NCI-H82 (cell line): ENCODE measurements at regions not wholly inside any gene's neighbourhood (a gene's known extent, or its start where the extent isn't known, plus 50 kb on each side); places are given as distances from the start of the nearest gene placed in this dataset.

Source experiments
- DNase-seq: peaks from one replicate; lab custom pipeline; 2025; lab: John Stamatoyannopoulos, UW

DNA sequence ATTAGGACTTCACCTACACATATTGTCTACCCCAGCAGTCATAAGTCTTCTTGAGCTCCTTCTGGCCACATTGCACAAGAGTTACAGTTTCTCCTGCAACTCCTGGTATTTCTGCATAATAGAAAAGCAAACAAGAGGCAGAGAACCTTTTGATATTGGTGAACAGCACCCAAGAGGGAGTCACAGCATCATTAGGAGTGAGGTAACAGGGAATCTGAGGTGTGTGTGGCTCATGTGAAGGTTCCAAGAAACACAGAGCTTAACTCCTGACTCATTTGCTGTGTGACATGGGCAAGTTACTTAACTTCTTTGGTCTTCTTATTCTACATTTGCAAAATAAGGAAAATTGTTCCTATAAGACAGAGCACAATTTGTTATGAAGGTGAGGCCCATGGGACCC is 374.6 kb downstream of the INSC start:
- DNase-seq = no peak

DNA sequence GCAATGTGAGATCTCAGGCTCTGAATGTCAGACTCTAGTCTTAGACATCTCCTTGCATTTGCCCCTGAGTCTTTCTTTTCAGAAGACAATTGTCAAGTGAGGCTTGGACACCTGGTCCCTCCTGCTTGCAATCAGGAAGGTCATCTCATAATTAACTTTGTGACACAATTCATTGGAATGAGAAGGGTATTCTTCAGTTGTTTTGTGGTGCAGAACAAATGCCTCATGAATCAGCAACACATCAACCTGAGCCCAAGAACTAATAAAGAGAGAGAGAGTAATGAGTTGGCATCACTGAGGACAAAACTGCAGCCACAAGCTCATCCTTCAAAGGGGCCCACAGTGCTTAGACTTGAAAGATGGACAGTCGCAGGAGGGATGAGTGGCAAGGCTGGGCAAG is 375.8 kb downstream of the INSC start:
- DNase-seq = no peak

DNA sequence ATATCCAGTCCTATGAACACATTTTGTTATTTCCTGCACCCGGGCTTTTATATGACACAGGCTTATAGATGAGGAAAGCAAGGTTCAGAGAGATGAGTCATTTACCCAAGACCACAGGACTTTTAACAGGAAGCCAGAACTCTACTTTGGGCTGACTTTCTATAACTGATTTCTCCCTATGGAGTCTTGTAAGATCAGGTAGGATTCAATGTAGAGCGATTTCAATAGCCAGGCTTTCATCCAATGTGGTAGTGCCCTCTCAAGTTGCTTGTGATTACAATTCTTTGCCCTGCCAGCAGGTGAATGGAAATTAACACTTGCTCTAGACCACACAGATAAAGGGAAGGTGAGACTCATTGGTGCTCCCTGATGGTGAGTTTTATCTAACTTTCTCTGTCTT is 378.3 kb downstream of the INSC start:
- DNase-seq = no peak

DNA sequence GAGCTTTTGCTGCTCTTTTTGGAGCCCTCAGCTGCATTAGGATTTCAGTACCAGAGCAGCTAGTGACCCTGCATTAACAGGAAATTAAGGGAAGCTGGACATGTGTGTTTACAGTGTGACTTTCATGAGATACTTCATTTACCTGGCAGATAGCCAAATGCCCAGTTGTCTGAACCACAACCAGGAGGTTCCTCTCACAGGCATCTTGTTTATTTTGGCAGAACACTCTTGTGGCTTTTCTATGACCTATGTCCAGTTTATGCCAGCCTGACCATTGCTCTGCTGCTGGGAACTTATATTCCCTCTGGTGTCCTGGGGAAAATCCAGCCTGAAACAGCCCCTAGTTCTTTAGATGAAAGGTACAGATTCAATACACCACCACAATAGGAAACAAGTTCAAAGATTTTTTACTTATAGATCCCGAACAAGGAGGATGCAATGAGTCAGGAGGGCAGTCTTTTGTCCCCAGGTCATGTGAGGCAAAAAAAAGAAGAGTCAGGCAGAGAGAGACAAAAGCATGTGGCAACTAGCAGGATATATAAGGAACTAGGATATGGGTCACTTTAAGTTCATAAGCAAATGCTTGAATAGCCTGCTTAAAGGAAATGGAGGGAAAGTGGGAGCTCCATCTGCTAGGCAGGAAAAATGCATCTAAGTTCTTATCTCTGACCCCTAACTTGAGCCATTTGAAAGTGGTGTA is 379.3 kb downstream of the INSC start:
- DNase-seq = peak; percentile 13

DNA sequence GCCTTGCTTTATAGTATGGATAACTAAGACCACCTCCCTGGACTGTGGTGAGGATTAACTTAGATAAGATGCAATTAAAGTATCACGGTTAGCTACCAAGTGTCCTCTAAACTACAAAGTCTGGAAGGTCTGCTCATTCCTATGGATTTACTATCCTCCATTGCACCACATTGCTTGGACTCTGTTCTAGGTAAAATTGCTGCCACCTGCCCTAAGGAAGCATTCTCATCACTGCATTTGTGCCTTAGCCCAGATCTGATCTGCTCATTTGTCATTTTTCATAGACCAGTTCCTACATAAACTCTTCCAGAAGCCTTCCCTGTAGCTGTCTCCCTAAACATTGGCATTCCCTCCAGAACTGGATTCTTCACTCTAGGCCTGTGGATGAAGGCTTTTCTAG is 380.0 kb downstream of the INSC start:
- DNase-seq = peak; percentile 13

DNA sequence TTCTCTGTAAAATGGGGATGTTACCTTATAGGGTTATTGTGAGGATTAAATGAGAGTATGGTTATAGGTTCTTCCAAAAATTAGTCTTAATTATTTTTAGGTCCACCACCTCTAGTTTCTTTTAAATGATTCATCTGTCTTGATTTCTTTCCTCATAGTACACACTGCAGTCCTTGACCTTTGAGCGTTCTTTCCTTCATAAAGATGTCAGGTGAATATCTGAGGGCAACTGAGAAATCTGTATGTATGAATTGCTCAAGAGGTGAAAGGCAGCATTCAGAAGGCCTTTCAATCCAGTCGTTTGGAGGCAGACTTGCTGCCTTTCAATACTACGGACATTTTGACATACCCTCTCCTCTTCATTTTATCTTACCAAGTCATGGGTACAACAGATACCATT is 380.7 kb downstream of the INSC start:
- no peak for DNase-seq

DNA sequence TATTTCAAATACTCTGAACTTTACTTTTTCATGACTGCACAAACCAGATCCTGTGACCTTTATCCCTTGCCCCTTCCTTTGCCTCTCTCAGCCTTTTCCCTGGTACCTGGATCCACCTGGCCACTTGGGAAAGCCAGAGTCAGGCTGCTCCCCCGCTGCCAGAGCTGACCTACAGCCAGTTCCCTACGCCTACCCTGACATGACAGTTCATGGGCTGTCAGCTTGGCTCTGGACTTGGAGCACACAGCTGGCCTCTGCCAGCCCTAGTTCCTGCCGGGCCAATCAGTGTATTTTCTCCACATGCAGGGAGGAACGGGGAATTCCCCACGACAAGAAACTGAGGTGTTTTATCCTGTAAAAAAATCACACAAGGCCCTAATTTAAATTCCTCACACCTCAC is 382.6 kb downstream of the INSC start:
- DNase-seq = no peak

DNA sequence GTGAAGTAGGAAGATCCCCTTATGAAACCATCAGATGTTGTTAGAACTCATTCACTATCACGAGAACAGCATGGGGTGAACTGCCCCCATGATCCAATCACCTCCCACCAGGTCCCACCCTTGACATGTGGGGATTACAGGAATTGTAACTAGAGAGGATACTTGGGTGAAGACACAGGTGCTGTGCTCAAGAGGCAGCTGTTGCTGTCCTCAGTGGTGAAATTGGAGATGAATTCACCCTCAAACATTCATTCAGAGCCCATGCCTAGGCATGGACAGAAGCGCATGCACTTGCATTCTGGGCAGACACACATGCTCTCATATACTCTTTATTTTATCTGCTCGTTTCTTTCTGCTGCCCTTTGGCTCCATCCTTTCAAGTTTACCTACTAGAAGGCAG is 385.0 kb downstream of the INSC start:
- DNase-seq = peak; percentile 32

DNA sequence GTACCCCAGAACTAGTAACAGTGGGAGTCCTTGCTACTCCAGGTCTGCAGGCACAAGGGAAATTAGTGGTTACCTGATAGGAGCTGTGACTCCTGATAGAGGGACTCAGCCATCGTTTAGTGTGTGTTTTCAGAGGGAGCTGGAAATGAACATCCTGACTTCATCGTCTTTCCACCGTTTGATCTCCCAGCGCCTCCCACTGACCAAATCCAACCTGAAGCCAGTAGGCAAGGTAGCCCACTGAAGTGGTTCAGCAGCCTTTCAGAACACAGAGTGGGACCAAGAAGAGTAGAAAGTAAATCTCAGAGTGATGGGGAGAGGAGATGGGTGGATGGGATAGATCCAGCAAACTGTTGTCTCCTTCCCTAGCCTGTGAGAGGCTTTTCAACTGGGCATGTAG is 385.9 kb downstream of the INSC start:
- DNase-seq = no peak

DNA sequence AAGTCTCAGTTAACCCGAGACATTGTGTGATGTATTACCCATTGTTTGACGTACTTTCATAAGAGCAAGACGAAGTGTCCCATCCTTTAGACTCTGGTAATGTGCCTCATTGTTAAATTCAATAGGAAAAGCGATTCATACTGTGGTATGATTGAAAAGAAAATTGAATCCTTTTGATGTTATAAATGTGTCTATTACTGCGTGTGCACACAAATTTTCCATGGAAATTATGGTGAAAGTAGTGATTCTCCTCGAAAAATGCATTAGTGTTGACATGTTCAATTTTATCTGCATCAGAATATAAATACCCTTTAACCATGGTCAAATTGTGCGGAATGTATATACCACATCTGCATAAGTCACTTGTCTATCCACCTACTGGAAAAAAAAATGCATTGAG is 386.8 kb downstream of the INSC start:
- DNase-seq = no peak

DNA sequence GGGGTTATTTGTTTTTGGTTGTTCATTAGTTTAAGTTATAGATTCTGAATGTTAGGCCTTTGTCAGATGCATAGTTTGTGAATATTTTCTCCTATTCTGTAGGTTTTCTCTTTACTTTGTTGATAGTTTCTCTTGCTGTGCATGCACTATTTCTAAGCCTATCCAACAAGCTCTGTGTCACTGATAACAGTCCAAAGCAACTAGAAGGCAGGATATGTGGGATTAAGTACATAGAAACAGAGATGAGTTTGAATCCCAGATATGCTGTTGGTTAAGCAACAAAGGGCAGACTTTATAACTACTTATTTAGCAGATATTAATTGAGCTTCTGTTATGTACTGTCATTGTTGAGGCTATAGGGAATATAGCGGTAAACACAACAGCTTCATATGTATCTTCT is 390.4 kb downstream of the INSC start:
- DNase-seq = no peak

DNA sequence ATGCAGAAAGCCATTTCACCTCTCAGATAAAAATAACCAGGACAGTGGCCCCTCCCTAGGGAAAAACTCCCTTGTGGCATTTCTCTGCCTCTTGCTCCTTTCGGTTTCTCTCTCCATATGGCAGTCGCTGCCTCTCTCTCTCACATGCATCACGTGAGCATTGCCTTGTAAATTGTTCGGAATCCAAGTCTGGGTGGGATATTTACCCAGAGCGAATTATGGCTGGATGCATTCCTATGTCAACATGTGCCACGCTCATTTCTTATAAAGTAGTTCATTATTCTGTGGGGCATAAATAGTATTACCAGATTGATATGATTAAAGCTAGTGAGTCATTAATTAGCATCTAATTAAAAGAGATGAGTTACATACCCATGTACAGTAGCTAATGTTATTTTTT is 392.9 kb downstream of the INSC start:
- DNase-seq = no peak

DNA sequence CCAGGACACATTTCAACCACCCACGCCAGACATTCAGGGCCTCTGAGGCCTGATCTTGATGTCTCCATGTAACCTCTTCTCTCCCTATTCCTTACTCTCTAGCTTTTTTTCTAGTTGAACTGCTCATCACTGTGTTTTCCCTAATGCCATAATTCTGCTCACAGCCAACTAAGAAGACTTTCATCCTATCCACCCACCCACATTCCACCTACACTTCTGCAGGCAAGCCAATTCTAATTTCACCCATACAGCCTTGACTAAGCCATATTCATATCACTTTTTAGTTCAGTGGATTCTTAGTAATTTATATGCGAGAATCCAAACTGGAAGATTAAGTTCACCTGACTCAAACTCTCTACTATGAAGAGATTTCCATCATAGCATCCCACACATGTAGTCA is 394.4 kb downstream of the INSC start:
- no peak for DNase-seq

DNA sequence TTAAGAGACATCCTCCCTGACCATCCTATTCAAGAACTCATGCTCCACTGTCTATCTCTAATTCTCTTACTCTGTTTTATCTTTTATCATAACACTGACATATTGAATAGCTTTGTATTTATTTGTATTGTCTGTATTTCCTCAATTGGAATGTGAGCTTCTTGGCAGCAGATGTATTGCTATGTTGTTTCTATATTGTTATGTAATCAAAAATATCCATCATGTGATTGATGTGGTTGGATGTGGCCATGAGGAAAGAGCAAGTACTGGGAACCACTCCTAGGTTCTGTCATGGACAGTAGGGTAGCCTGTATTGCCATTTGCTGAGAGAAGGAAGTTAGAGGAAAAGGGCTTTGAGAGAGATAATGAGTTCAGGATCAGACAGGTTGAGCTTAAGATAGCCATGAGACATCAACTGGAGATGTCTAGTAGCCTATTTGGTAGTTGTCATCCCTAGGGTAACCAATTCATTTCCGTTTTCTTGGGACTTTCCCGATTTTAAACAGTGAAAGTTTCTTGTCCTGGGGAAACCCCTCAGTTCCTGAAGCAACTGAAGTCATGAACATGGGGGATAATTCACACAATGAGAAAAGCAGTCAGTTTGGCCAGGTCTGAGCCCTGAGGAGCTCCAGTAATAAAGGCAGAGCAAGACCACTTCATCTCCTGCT is 404.5 kb downstream of the INSC start:
- no peak for DNase-seq

DNA sequence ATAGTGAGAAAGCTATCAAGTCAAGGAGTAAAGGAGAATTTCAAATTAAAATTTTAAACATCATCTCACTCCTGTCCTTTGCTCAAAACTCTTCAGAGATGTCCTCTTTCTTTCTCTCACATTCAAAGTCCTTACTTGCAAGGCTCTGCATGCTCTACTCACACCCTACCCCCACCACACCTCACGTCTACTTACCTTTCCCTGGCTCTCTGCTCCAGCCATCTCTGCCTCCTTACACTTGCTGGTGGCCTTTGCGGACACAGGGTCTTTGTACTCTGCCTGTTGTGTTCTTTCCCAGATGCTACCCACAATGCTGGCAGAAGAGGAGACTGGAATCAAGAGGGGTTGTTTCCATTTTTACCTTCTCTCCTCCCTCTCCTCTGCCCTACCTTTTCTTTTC is 405.2 kb downstream of the INSC start:
- no peak for DNase-seq

DNA sequence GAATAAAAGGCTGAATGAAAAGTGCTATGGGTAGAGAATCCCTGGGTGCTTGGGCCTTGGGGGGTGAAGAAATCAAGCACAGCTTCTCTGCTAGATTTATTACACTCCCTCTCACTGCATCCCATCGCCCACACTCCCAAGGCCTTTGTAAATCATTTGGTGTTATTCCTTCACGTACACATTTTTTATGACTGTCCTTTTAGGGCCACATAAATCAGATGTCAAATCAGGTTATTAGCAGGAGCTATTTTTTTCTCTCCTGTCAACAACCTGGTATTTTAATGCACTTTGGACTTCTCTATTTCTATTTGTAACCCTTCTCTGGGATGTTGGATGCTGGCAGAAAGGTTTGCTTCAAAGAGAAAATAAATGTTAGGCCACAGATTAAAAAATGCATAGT is 408.8 kb downstream of the INSC start:
- no peak for DNase-seq

DNA sequence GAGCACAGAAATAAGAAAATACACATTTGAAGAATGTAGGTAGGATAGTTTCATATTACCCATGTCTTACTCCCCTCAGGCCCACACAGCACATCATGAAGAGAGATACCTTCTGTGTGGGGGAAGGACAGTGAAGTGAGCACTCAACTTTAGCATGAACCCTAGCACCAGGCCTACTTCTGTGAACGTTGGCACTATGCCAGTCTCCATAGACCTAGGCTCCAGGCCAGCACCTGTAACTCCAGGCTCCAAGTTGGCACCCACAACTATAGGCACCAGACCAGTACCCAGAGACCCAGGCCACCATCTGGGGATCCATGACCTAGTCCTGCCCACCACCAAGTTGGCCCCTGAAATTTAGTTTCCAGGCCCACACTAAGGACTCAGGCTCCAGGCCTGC is 410.9 kb downstream of the INSC start:
- DNase-seq = no peak

DNA sequence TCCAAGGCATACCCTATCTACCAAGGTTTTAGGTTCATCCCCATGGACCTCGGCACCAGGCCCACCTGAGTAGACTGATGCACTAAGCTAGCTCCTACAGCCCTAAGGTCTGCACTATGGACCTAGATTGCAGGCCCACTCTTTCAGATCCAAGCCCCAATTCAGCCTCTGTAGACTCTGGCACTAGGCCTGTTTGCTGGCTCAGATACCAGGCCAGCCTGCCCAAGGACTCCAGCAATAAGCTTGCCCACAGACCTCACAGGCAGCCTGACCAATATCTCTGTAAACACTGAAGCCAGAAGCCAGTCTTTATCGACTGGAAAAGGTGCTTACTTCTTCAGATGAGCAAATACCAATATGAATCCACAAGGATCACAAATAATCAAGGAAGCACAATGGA is 411.3 kb downstream of the INSC start:
- DNase-seq = no peak

DNA sequence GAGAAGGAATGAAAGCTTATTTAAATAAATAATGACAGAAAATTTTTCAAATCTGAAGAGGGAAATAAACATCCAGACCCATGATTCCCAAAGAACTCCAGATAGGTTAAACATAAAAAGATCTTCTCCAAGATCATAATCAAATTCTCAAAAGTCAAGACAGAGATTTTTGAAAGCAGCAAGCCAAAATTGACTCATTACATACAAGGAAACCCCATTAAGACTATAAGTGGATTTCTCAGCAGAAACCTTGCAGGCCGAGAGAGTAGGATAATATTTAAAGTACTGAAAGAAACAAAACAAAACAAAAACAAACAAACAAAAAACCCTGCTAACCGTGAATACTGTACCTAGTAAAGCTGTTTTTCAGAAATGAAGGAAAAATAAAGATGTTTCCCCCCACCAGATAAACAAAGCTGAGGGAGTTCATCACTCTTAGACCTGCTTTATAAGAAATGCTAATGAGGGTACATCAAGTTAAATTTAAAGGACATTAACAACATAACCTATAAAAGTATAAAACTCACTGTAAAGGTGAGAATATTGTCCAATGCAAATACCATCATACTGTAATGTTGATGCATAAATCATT is 412.2 kb downstream of the INSC start:
- no peak for DNase-seq

DNA sequence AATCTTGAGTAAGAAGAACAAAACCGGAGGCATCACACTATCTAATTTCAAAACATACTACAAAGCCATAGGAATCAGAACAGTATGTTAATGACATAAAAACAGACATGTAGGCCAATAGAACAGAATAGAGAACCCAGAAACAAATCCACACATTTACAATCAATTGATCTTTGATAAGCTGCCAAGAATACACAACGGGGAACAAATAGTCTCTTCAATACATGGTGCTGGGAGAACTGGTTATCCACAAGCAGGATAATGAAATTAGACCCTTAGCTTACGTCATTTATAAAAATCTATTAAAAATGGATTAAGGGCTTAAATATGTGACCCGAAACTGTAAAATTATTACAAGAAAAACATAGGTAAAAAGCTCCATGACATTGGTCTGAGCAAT is 417.7 kb downstream of the INSC start:
- DNase-seq = no peak

DNA sequence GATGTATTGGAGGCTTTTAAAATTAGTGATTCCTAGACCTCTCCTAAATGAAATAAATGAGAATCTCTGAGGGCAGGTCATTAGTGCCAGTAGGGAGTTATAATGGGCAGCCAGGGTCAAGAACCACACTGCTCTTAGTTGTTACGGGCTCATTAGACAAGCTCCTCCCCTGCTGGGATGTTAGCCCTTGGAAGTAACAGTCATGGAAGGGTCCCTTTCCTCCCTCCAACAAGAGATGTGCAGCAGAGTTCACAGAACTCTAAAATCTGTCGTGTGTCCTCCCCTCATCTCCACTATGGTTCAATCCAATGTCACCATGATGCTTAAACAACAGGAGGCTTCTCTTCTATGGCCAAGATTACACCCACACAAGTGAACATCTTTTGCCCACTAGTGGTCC is 419.5 kb downstream of the INSC start:
- no peak for DNase-seq

DNA sequence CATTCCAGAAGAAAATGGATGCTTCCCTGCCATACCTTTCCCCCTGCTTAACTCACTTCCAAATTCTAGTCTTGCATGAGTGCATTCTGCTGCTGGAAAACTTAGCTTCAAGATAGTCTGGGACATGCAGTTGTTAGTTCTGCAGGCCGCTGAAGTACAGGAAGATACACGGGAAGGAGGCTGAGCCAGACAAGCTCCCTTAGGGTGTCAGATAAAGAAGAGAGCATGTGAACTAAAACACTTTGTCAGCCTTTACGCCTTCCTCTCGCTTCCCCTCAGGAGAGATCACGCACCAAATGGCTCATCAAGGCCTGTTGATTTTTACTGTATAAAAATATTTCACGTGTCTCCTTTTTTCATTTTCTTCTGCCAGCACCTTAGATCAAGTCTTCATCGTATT is 420.7 kb downstream of the INSC start:
- DNase-seq = no peak

DNA sequence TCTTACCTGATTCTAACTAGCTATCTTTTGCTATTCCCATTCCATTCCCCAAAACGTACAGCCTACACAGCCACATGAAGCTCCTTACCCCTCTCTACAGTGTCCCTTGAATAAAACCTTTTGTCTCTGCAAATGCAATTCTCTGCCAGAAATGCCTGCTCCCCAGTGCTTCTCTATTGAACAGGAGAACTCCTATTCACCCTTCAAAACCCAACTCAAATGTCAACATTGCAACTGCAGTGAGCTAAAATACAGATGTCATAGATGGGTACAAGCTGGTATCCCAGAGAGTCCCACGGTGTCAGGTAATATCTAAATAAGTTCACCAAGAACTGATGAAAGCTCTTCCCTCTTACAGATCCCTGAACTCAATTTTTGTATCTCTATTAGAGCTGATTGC is 421.7 kb downstream of the INSC start:
- no peak for DNase-seq

DNA sequence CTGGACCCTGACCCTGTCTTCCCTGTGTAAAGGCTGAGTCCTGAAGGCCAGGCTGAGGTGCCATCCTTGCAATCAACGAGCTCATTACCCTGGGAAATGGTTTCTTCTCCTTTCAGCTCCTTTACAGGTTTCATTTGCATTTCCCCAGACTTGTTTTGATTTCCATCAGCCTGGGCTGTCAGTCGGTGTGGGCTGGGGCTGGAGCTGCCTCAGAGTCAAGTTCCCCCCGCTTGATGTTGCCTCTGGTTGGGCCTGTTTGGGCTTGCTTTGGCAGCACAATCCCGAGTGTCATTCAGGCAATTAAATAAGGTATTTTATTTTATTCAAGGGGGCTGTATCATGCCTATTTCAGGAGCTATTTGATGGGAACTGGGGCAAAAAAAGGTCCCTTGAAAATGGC is 424.9 kb downstream of the INSC start:
- no peak for DNase-seq
